ENCODE measurements at regions not wholly inside any gene's neighbourhood (a gene's known extent, or its start where the extent isn't known, plus 50 kb on each side); places are given as distances from the start of the nearest gene placed in this dataset.

GRCh38 chr2:156739301-156739700, 303.1 kb downstream of the GPD2 start:
- no peak for TF ChIP-seq CTCF (IDR thresholded peaks at IDR 0.05)
- TF ChIP-seq POLR2A (IDR thresholded peaks at IDR 0.05): no peak

Data from tibial nerve (tissue), 3 donors.